ENCODE measurements at regions not wholly inside any gene's neighbourhood (a gene's known extent, or its start where the extent isn't known, plus 50 kb on each side); places are given as distances from the start of the nearest gene placed in this dataset.
"Not testable (repeated sequence)": the region's sequence is repeated elsewhere in the genome, so short reads cannot be mapped to it uniquely, and the experiment has no call there.

DNA sequence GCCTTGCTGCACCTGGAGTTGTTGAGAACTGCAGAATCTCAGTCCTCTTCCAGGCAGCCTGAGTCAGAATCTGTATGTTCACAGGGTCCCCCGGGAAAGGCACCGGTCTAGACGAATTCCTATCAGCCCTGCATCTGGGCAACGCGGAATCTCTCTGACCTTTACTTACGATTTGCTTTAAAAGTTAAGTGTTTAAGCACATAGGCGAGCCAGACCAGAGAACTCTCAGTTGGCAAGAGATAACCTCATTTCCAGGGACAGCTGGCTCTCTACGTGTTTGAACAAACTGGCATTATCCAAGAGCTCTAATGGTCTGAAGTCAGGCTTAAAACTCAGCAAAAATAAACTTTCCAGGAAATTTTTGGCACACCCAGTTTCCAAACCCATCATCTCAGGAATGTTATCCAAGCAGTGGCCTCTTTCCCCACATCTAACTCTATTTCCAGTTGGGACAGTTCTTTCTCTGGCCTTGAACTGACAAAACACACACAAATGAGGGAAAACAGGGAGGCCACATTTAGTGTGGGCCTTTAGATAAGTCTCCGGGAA lies 53.4 kb downstream of the HES1 start:
- peak; percentile 41 for DNase-seq

GRCh38 chr3:194191850-194192249 lies 55.9 kb downstream of the HES1 start:
- not testable (repeated sequence) for DNase-seq

DNA sequence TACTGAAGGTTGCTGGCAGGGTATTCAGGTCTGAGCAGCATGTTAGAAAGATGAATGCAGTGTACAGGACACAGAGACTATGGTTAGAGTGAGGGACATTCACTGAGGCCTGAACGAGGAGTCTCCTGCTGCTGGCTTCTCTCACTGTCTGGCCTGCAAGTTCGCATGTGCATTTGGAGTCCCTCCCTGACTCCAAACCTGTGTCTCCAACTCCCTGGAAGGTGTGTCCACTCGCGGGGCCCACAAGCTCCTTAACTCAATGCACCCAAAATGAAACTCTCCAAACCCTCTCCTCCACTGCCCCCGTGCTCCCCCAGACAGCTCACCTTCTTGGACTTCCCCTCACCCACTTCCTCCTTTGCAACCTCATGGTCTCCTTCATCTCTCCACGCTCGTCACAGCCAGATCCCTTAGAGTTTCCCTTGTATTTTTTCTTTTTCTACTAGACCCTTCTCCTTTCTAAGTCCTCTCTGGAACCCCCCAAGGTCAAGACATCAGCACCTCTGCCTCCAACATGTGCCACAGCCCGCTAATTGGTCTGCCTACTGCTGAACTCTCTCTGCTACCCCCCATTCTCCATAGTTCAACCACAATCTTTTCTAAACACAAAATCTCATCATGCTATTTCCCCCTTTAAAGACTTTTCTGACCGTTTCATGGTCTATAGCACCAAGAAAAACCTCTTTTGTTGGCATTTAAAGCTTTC lies 58.3 kb downstream of the HES1 start:
- no peak for DNase-seq

GRCh38 chr3:194194757-194195085 lies 58.8 kb downstream of the HES1 start:
- DNase-seq: no peak

GRCh38 chr3:194195611-194196010 lies 59.7 kb downstream of the HES1 start:
- no peak for DNase-seq

GRCh38 chr3:194196876-194197275 lies 60.9 kb downstream of the HES1 start:
- DNase-seq: no peak

DNA sequence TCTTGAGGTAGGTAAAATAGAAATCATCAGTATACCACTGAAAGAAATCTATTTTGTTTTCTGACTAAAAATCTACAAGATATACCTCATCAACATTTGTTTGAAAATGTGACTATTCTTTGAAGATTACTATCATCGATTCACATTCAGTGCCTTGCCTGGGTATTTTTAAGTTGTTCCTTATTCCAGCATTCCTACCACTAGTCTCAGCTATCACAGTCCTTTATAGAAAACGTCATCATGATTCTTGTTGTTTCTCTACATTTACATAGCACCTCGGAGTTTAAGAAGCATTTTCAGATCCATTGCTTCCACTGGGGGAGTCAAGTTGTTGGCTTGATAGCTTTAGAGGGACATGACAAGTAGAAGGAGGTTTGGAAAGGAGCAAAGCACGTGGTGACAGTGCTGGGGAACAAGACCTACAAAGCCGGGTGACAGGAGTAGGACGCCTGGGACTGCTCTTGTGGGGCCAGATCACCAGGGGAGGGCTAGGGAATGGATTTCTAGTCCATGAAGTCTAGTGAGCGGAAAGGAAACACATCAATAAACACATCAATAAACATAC lies 61.5 kb downstream of the HES1 start:
- no peak for DNase-seq

- no peak for DNase-seq
Observed at GRCh38 chr3:194197981-194198695, 62.2 kb downstream of the HES1 start.

DNA sequence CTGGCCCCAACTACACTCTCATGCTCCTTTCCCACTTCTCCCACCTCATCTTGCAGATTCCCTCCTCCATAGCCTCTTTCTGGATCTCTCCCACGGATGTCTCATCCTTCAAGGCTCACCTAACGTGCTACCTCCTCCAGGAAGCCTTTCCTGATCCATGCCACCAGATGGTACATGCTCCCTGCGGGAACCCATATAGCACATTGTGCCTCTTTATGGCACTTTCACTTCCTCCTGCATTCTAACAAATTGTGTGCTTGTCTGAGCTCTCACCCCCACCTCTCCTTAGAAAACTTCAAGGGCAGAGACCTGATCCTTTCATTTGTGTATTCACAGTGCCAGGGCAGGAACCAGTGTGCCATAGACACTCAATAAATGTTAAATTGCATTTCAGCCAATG lies 63.0 kb downstream of the HES1 start:
- no peak for DNase-seq

GRCh38 chr3:194200422-194201081 lies 64.6 kb downstream of the HES1 start:
- no peak for DNase-seq

DNA sequence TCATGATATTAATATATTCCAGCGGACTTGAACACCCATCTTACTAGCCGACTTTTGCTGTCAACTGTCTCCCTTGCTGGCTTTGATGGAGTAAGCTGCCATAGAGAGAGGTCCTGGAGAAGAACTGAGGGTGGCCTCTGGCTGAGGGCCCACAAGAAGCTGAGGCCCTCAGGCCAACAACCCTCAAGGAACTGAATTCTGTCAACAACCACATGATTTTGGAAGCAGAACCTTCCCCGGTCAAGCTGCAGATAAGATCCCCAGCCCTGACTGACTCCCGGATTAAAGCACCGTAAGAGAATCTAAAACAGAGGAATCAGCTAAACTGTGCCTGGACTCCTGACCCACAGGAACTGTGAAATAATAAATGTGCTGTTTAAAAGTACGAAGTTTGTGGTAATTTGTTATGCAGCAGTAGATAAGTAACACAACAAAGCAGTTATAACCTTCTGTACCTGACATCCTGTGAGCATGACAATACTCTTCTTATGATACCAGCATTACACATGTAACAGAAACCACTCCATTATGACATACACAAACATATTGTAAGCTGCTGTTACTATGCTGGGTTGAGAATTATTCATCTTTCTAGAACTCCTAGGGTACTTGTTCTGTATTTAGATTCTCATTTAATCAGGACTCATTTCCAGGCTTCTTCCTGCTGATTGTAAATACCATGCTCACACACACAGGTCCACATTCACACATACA lies 66.2 kb downstream of the HES1 start:
- DNase-seq: no peak

GRCh38 chr3:194203482-194204041 lies 67.6 kb downstream of the HES1 start:
- DNase-seq: no peak

DNA sequence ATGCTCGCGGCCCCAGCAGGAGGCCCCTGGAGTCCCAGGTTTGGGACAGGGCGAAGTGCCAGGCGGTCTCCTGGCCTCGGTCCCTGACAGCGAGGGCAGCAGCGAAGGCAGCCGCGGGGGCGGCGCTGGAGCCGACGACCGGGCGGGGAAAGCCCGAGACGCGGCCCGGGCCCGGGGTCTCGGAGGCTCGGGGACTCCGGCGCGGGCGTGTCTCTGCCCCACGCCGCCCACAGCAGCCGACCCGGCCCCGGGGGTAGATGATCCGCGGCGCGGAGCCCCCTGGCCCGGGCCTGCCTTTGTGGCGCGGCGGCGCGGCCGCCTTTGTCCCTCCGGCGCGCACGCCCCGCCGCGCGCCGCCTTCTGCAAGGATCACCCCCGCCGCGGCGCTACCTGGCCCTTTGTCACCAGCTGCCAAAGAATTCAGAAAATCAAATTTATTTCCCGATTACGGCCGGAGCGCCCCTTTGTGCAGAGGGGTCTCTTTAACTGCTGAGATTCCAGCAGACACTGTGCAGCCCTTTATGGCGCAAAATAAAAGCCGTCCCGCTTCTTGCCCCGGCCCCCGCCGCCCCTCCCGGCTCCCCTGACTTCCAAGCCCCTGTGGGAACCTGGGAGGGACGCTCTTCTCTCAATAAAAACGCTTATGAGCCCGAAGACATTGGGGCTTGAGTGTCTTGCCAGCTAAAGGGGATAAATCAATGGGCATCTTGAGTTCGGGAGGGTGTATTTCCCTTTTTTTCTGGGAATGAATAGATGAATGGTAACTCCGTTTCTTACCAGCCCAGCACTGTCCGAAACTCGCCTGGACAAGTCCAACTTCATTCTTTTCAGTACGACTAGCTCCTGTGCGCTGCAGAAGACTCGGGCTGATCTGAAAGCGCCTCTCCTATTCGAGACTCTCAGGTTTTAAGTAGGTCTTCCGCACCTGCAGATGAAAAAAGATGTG lies 68.4 kb downstream of the HES1 start:
- no peak for DNase-seq

- peak; percentile 67 for DNase-seq
Observed at GRCh38 chr3:194205675-194206133, 69.8 kb downstream of the HES1 start.

GRCh38 chr3:194206320-194206719 lies 70.4 kb downstream of the HES1 start:
- peak; percentile 65 for DNase-seq

DNA sequence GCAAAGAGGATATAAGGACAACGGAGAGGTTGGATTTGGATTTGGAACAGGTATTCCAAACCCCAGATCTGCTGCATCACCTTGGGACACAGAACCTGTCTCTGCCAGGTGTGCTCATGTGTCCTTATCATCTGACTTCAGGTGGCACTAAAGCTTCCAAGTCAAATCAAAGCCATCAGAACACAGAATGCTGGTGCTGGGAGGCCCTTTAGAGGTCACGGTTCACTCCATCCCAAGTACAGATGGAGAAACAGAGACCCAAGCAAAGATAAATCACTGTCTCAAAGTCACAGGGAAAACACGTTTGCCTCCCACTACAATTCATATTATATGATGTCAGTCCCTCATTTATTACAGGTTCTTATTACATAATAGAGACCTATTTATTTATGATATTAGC lies 72.8 kb downstream of the HES1 start:
- DNase-seq: no peak

GRCh38 chr3:194212161-194212844 lies 76.4 kb downstream of the HES1 start:
- peak; percentile 48 for DNase-seq

DNA sequence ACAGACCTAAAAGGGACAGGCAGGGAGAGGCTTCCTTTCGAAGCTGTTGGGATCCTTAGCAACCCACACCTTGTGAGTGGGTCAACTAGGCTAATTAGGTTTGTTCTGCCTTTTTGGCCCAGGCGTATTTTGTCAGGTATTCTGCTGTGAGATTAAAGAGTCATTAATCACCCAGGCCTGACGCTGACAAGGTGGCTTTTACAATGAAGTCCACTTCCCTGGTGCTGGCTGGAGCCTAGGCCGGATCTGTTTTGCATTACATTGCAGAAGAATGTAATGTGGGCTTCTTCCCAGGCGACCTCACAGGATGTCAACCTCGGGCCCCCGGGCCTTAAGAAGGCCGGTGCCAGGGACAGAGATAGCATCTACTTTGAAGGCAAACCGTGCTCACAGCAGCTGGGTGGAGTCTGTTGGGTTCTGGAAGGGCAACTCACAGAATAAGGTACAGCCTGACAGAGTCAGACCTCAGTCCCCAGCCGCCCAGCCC lies 76.9 kb downstream of the HES1 start:
- peak; percentile 40 for DNase-seq

DNA sequence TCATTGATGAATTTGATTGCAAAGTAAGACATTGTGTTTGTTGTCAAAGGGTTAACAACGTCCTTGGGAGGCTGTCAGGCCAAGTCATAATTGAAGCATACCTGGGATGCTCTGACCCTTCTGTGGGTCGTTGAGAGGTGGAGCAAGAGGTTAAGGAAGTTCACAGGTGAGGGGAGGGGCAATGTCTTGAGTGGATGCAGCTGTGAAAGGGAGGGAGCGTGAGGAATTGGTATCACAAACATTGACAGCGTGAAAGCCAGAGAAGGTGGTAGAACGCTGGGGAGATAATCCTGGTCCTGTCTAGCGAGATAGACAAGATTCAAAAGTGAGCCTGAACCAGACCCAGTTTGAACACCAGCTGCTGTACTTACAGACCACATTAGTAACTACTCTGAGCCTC lies 79.4 kb downstream of the HES1 start:
- no peak for DNase-seq

Data from fibroblast of skin of abdomen (primary cell).